HUDEP-2 (cell line): ENCODE measurements at regions not wholly inside any gene's neighbourhood (a gene's known extent, or its start where the extent isn't known, plus 50 kb on each side); places are given as distances from the start of the nearest gene placed in this dataset.

Source experiments
- DNase-seq, 76 experiments: peaks; one replicate each; lab custom pipeline; 2025; ENCODE audit not compliant: unreplicated experiment in 76 of 76; lab: John Stamatoyannopoulos, UW

- no peak for DNase-seq
These were observed 467.1 kb downstream of the MBD2 start for GRCh38 chr18:53757328-53757727.

GRCh38 chr18:53756610-53756972 is 467.9 kb downstream of the MBD2 start:
- no peak for DNase-seq

GRCh38 chr18:53755914-53756609 is 468.4 kb downstream of the MBD2 start:
- no peak for DNase-seq

- DNase-seq = no peak
These were observed 470.3 kb downstream of the MBD2 start for GRCh38 chr18:53754154-53754553.

GRCh38 chr18:53753601-53754000 is 470.9 kb downstream of the MBD2 start:
- DNase-seq = no peak

- DNase-seq = no peak
These were observed 471.6 kb downstream of the MBD2 start for GRCh38 chr18:53752781-53753367.

- DNase-seq = no peak
These were observed 474.7 kb downstream of the MBD2 start for GRCh38 chr18:53749766-53750165.

GRCh38 chr18:53747663-53748160 is 476.8 kb downstream of the MBD2 start:
- no peak for DNase-seq

GRCh38 chr18:53747210-53747609 is 477.3 kb downstream of the MBD2 start:
- DNase-seq = no peak

- no peak for DNase-seq
These were observed 478.5 kb downstream of the MBD2 start for GRCh38 chr18:53745986-53746385.

- DNase-seq = peak in 2 of 76 experiments; percentile 1 to 17
These were observed 479.1 kb downstream of the MBD2 start for GRCh38 chr18:53745224-53745967.

- no peak for DNase-seq
These were observed 484.8 kb downstream of the MBD2 start for GRCh38 chr18:53739700-53740099.

GRCh38 chr18:53735526-53735925 is 488.9 kb downstream of the MBD2 start:
- DNase-seq = no peak

- no peak for DNase-seq
These were observed 509.1 kb downstream of the MBD2 start for GRCh38 chr18:53715243-53715853.

GRCh38 chr18:53710080-53710479 is 514.4 kb downstream of the MBD2 start:
- DNase-seq = no peak

GRCh38 chr18:53702480-53702879 is 522.0 kb downstream of the MBD2 start:
- DNase-seq = no peak

- no peak for DNase-seq
These were observed 522.8 kb downstream of the MBD2 start for GRCh38 chr18:53701697-53702096.

GRCh38 chr18:53698907-53699306 is 525.6 kb downstream of the MBD2 start:
- DNase-seq = peak in 2 of 76 experiments; percentile 13

GRCh38 chr18:53689886-53690285 is 534.6 kb downstream of the MBD2 start:
- no peak for DNase-seq

- DNase-seq = peak in 1 of 76 experiments; percentile 2
These were observed 537.5 kb downstream of the MBD2 start for GRCh38 chr18:53686965-53687364.

- DNase-seq = no peak
These were observed 541.7 kb downstream of the MBD2 start for GRCh38 chr18:53682796-53683195.
